ENCODE measurements at regions not wholly inside any gene's neighbourhood (a gene's known extent, or its start where the extent isn't known, plus 50 kb on each side); places are given as distances from the start of the nearest gene placed in this dataset.

GRCh38 chr12:12019881-12020280 is 50.9 kb upstream of the BCL2L14 start:
- TF ChIP-seq REST (IDR thresholded peaks at IDR 0.05) (no peak), RAD21 (conservative IDR thresholded peaks at IDR 0.05 in 1 of 2, IDR thresholded peaks at IDR 0.05 in 1 of 2) (no peak), TP53 (CRISPR knock-in tag; IDR thresholded peaks at IDR 0.05) (no peak), CTCF (IDR thresholded peaks at IDR 0.05) (no peak), HDAC2 (IDR thresholded peaks at IDR 0.05) (no peak), CEBPB (IDR thresholded peaks at IDR 0.05) (no peak), KDM1A (IDR thresholded peaks at IDR 0.05; ENCODE audit: low read depth) (no peak), ZNF302 (CRISPR knock-in tag; IDR thresholded peaks at IDR 0.05) (no peak)

Data from A549 (cell line).